ENCODE measurements at regions not wholly inside any gene's neighbourhood (a gene's known extent, or its start where the extent isn't known, plus 50 kb on each side); places are given as distances from the start of the nearest gene placed in this dataset.
"Not testable (repeated sequence)": the region's sequence is repeated elsewhere in the genome, so short reads cannot be mapped to it uniquely, and the experiment has no call there.

- no peak for DNase-seq (ENCODE audit: low read depth in 2 of 2)
Measured at GRCh38 chr10:9470581-9470980, 1416.1 kb downstream of the GATA3 start.

GRCh38 chr10:9501944-9502343, 1447.5 kb downstream of the GATA3 start:
- DNase-seq (ENCODE audit: low read depth in 2 of 2), result no peak

GRCh38 chr10:9504227-9504626, 1449.7 kb downstream of the GATA3 start:
- no peak for DNase-seq (ENCODE audit: low read depth in 2 of 2)

- DNase-seq (ENCODE audit: low read depth in 2 of 2), result no peak
Measured at GRCh38 chr10:9505546-9505945, 1451.1 kb downstream of the GATA3 start.

- DNase-seq (ENCODE audit: low read depth in 2 of 2), result no peak
Measured at GRCh38 chr10:9508606-9509005, 1454.1 kb downstream of the GATA3 start.

GRCh38 chr10:9510626-9511025, 1456.1 kb downstream of the GATA3 start:
- no peak for DNase-seq (ENCODE audit: low read depth in 2 of 2)

GRCh38 chr10:9515922-9516321, 1461.4 kb downstream of the GATA3 start:
- no peak for DNase-seq (ENCODE audit: low read depth in 2 of 2)

- DNase-seq (ENCODE audit: low read depth in 2 of 2), result no peak
Measured at GRCh38 chr10:9535744-9536143, 1481.3 kb downstream of the GATA3 start.

GRCh38 chr10:9545073-9545472, 1472.6 kb upstream of the CELF2 start:
- DNase-seq (ENCODE audit: low read depth in 2 of 2), result no peak

GRCh38 chr10:9547936-9548904, 1469.5 kb upstream of the CELF2 start:
- DNase-seq (ENCODE audit: low read depth in 2 of 2), result no peak

- no peak for DNase-seq (ENCODE audit: low read depth in 2 of 2)
Measured at GRCh38 chr10:9550810-9551209, 1466.9 kb upstream of the CELF2 start.

GRCh38 chr10:9554321-9554720, 1463.4 kb upstream of the CELF2 start:
- no peak for DNase-seq (ENCODE audit: low read depth in 2 of 2)

- no peak for DNase-seq (ENCODE audit: low read depth in 2 of 2)
Measured at GRCh38 chr10:9560976-9561375, 1456.7 kb upstream of the CELF2 start.

GRCh38 chr10:9561821-9562505, 1455.7 kb upstream of the CELF2 start:
- no peak for DNase-seq (ENCODE audit: low read depth in 2 of 2)

GRCh38 chr10:9577746-9578145, 1439.9 kb upstream of the CELF2 start:
- DNase-seq (ENCODE audit: low read depth in 2 of 2), result no peak

- no peak for DNase-seq (ENCODE audit: low read depth in 2 of 2)
Measured at GRCh38 chr10:9579110-9579705, 1438.5 kb upstream of the CELF2 start.

GRCh38 chr10:9582803-9583202, 1434.9 kb upstream of the CELF2 start:
- DNase-seq (ENCODE audit: low read depth in 2 of 2), result not testable (repeated sequence)

GRCh38 chr10:9596368-9596920, 1421.2 kb upstream of the CELF2 start:
- no peak for DNase-seq (ENCODE audit: low read depth in 2 of 2)

GRCh38 chr10:9602998-9603397, 1414.7 kb upstream of the CELF2 start:
- no peak for DNase-seq (ENCODE audit: low read depth in 2 of 2)

- DNase-seq (ENCODE audit: low read depth in 2 of 2), result no peak
Measured at GRCh38 chr10:9603972-9604371, 1413.7 kb upstream of the CELF2 start.

GRCh38 chr10:9605231-9605630, 1412.4 kb upstream of the CELF2 start:
- DNase-seq (ENCODE audit: low read depth in 2 of 2), result no peak

- no peak for DNase-seq (ENCODE audit: low read depth in 2 of 2)
Measured at GRCh38 chr10:9608602-9609001, 1409.1 kb upstream of the CELF2 start.

Data from activated CD4-positive, alpha-beta T cell treated with anti-CD3 and anti-CD28 coated beads for 24 hours (primary cell).